SU-DHL-6 (cell line): ENCODE measurements at regions not wholly inside any gene's neighbourhood (a gene's known extent, or its start where the extent isn't known, plus 50 kb on each side); places are given as distances from the start of the nearest gene placed in this dataset.

Experiments
- H2AFZ ChIP-seq: fragments of 200-600 bp; sonication (generic); 2 replicates; pipeline ENCODE4 v1.6.1; 2014; ENCODE audit warnings: low read depth, mild to moderate bottlenecking, moderate library complexity, mixed read lengths, antibody characterized with exemption, low read length; ENCODE audit not compliant: severe bottlenecking
- H3F3A ChIP-seq: fragments of 200-600 bp; shearing (Covaris generic); 2 replicates; pipeline ENCODE4 v1.6.0; 2016; ENCODE audit warnings: antibody characterized with exemption, mild to moderate bottlenecking; ENCODE audit not compliant: insufficient read depth
- H3K27ac ChIP-seq: fragments of 200-600 bp; sonication (generic); 2 replicates; pipeline ENCODE4 v1.5.1; 2016; ENCODE audit warnings: low read depth, mild to moderate bottlenecking, low read length, moderate library complexity, mixed read lengths
- H3K27me3 ChIP-seq: fragments of 200-600 bp; sonication (generic), shearing (Covaris generic); 2 replicates; pipeline ENCODE4 v1.6.0; 2014; ENCODE audit warnings: mild to moderate bottlenecking, low read length
- H3K36me3 ChIP-seq: fragments of 200-600 bp; sonication (generic); 2 replicates; pipeline ENCODE4 v1.6.1; 2014; ENCODE audit warnings: mild to moderate bottlenecking, low read length, mixed read lengths
- H3K4me2 ChIP-seq: fragments of 300-600, 200-600 bp; shearing (Covaris generic), sonication (generic); 2 replicates; pipeline ENCODE4 v1.6.0; 2014; ENCODE audit warnings: low read length, low read depth, mild to moderate bottlenecking; ENCODE audit not compliant: poor library complexity, severe bottlenecking
- H3K4me3 ChIP-seq: fragments of 200-600 bp; sonication (generic); 2 replicates; pipeline ENCODE4 v1.5.1; 2014; ENCODE audit warnings: antibody characterized with exemption, low read length, mild to moderate bottlenecking, mixed read lengths; ENCODE audit not compliant: insufficient read depth, poor library complexity, severe bottlenecking
- H3K79me2 ChIP-seq: fragments of 200-600 bp; sonication (generic); 2 replicates; pipeline ENCODE4 v1.6.1; 2014; ENCODE audit warnings: mild to moderate bottlenecking, low read length, moderate library complexity; ENCODE audit not compliant: insufficient read depth
- H3K9ac ChIP-seq: fragments of 200-600 bp; sonication (generic); 2 replicates; pipeline ENCODE4 v1.7.0; 2014; ENCODE audit warnings: mild to moderate bottlenecking, low read length
- H3K9me2 ChIP-seq: fragments of 200-600 bp; sonication (generic); replicated peaks from 2 replicates; pipeline ENCODE4 v1.6.1; 2014; ENCODE audit warnings: low read length; ENCODE audit not compliant: insufficient read depth
- H3K9me3 ChIP-seq: fragments of 200-600 bp; sonication (generic); 2 replicates; pipeline ENCODE4 v1.6.1; 2014; ENCODE audit warnings: low read length, mixed read lengths; ENCODE audit not compliant: insufficient read depth
- H4K20me1 ChIP-seq: fragments of 200-600 bp; sonication (generic); 2 replicates; pipeline ENCODE4 v1.6.1; 2014; ENCODE audit warnings: low read depth, mild to moderate bottlenecking, antibody characterized with exemption, low read length, moderate library complexity, mixed read lengths
- EZH2phosphoT487 ChIP-seq: fragments of 200-600 bp; sonication (generic), shearing (Covaris generic); conservative IDR thresholded peaks from 2 replicates; pipeline ENCODE4 v1.6.1; 2018; ENCODE audit warnings: mild to moderate bottlenecking, antibody characterized with exemption, low read length, moderate library complexity, mixed read lengths
- TF ChIP-seq, protein P1 (sequence below): fragments of 200-600 bp; sonication (generic); IDR thresholded peaks from one replicate; pipeline ENCODE4 v1.5.1; 2017; ENCODE audit warnings: antibody characterized with exemption, mild to moderate bottlenecking, low read length, moderate library complexity; ENCODE audit not compliant: insufficient read depth, poor library complexity, severe bottlenecking

- H3K27me3 ChIP-seq: no peaks in the 10 kb centered on the region
- H3K4me2 ChIP-seq: no peak overlapping the region
- no peak overlapping the region for H3K27ac ChIP-seq
- no peaks in the 10 kb centered on the region for H4K20me1 ChIP-seq
- no peaks in the 10 kb centered on the region for H3K36me3 ChIP-seq
- TF ChIP-seq, protein P1, sequence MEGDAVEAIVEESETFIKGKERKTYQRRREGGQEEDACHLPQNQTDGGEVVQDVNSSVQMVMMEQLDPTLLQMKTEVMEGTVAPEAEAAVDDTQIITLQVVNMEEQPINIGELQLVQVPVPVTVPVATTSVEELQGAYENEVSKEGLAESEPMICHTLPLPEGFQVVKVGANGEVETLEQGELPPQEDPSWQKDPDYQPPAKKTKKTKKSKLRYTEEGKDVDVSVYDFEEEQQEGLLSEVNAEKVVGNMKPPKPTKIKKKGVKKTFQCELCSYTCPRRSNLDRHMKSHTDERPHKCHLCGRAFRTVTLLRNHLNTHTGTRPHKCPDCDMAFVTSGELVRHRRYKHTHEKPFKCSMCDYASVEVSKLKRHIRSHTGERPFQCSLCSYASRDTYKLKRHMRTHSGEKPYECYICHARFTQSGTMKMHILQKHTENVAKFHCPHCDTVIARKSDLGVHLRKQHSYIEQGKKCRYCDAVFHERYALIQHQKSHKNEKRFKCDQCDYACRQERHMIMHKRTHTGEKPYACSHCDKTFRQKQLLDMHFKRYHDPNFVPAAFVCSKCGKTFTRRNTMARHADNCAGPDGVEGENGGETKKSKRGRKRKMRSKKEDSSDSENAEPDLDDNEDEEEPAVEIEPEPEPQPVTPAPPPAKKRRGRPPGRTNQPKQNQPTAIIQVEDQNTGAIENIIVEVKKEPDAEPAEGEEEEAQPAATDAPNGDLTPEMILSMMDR: no peak
- no peak for TF ChIP-seq EZH2phosphoT487
- no peak overlapping the region for H2AFZ ChIP-seq
- no peak overlapping the region for H3K4me3 ChIP-seq
- no peak overlapping the region for H3K9ac ChIP-seq
- no peaks in the 10 kb centered on the region for H3K9me3 ChIP-seq
- no peaks in the 10 kb centered on the region for H3K79me2 ChIP-seq
- H3F3A ChIP-seq: no peaks in the 10 kb centered on the region
- no peaks in the 10 kb centered on the region for H3K9me2 ChIP-seq
Measured at GRCh38 chr10:129305046-129305445, 162.0 kb upstream of the MGMT start.

DNA sequence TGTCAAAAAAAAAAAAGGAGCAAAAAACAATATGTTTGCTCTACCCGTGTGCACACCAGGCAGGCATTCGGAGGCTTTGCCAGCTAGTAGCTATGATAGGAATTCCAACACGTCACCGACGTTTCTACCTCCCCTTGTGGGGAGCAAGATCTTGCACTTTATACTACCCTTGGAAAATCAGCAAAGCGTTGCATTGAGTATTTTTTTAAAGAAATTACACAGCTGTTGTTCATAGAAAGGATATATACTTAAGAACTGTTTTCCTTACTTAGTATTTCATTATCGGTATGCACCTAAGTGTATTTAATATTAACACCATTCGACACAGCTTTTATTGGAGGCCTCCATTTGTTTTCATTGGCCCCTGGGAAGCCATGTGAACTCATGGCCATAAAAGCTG, 159.9 kb upstream of the MGMT start:
- Histone ChIP-seq H4K20me1 (no peaks in the 10 kb centered on the region), H2AFZ (no peak overlapping the region), H3K9me2 (no peaks in the 10 kb centered on the region), H3K27me3 (no peaks in the 10 kb centered on the region), H3K79me2 (no peaks in the 10 kb centered on the region), H3F3A (no peaks in the 10 kb centered on the region), H3K9me3 (no peaks in the 10 kb centered on the region), H3K27ac (no peak overlapping the region), H3K36me3 (no peaks in the 10 kb centered on the region), H3K9ac (no peak overlapping the region), H3K4me3 (no peak overlapping the region), H3K4me2 (no peak overlapping the region)
- TF ChIP-seq, protein P1: no peak
- no peak for TF ChIP-seq EZH2phosphoT487

DNA sequence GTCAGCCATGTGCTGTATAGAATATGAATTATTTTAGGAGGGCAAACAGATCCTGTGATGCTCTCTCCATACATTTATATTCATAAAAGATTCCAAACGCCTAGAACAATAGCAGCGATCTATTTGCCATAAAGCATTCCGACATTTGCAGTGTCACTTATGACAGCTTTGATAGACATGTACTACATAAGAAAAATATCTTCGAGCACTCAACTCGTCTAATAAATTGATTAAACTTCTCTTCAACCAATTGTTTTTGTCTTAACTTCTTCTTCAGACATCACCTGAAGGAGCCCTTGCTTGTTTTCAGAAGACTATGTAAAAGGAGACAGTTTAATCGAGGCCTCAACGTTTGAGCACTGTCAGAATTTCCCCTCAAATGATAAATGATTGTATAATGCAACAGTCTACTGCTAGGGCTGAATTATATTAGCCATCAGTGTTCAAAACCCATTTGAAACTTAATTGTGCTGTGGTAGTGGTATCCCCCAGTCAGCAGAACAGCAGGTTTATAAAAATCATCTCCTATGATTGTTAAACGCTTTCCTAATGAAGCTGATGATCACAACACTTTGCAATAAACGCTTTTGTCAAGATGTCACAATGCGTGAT, 158.0 kb upstream of the MGMT start:
- H3K79me2 ChIP-seq: no peaks in the 10 kb centered on the region
- H3K27me3 ChIP-seq: no peaks in the 10 kb centered on the region

More for the DNA sequence above, 158.0 kb upstream of the MGMT start:
- H3K27ac ChIP-seq: no peak overlapping the region
- H3K4me3 ChIP-seq: no peak overlapping the region
- no peaks in the 10 kb centered on the region for H3K36me3 ChIP-seq
- TF ChIP-seq, protein P1: no peak
- no peak for TF ChIP-seq EZH2phosphoT487
- H2AFZ ChIP-seq: no peak overlapping the region
- H4K20me1 ChIP-seq: no peaks in the 10 kb centered on the region
- H3K4me2 ChIP-seq: no peak overlapping the region
- no peaks in the 10 kb centered on the region for H3K9me3 ChIP-seq
- no peaks in the 10 kb centered on the region for H3F3A ChIP-seq
- no peaks in the 10 kb centered on the region for H3K9me2 ChIP-seq
- H3K9ac ChIP-seq: no peak overlapping the region
